ENCODE measurements at regions not wholly inside any gene's neighbourhood (a gene's known extent, or its start where the extent isn't known, plus 50 kb on each side); places are given as distances from the start of the nearest gene placed in this dataset.
A peak's percentile ranks its signal among the peaks of the same experiment; 100 is the strongest.

DNA sequence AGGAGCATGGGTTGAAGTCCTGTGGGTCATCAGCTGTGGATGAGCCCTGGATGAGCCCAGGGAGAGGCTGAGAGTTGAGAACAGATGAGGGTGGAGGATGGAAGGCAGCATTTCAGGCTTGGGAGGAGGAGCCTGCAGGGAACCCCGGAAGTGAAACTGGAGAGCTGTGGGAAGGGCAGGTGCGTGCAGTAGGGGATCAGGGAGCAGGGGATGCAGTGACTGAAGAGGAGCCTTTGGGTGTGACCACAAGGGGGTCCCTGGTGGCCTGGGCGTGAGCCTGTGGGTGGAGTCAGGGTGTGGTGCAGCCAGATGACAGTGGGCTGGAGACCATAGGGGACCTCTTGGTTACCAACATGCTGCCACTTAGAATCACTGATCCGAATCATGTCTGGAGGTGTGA, 115.5 kb downstream of the PAPOLA start:
- no peak for DNase-seq

GRCh38 chr14:96622926-96623325, 120.7 kb downstream of the PAPOLA start:
- DNase-seq, result peak; percentile 33

GRCh38 chr14:96623676-96624484, 121.7 kb downstream of the PAPOLA start:
- peak; percentile 55 for DNase-seq

- peak; percentile 45 for DNase-seq
Measured at GRCh38 chr14:96624661-96625425, 122.7 kb downstream of the PAPOLA start.

- peak; percentile 37 for DNase-seq
Measured at GRCh38 chr14:96625426-96625985, 123.3 kb downstream of the PAPOLA start.

- DNase-seq, result peak; percentile 47
Measured at GRCh38 chr14:96626121-96626768, 124.1 kb downstream of the PAPOLA start.

DNA sequence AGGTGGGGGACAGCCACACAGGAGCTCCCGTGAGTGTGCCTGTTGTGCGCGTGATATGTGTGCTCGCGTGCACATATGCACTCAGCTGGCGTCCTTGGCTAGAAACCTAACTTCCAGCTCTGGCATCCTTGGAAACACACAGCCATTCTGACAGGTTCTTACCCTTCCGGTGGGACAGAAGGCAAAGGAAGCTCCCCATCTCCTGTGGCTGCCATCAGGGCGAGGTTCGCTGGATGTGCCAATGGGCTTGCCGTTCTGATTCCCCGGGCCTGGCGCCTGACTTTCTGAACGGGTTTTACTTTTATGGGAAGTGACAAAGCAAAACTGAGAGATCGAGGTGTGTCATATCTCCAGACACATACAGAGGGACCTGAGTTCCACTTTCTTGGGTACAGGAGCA, 124.7 kb downstream of the PAPOLA start:
- peak; percentile 48 for DNase-seq

DNA sequence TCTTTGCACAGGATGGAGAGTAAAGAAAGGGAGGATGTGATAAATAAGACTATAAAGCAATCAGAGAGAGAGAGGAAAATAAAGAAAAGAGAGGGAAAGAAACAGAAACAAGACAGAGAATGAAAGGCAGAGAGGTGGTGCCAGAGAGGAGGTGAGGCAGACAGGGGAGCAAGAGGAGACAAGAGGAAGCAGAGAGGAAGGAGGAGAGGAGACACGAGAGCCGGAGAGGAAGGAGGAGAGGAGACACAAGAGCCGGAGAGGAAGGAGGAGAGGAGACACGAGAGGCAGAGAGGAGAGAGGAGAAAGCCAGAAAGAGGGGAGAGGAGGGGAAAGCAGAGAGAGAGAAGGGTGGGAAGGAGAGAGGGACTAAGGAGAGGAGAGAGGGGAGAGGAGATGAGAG, 125.2 kb downstream of the PAPOLA start:
- DNase-seq, result peak; percentile 30

DNA sequence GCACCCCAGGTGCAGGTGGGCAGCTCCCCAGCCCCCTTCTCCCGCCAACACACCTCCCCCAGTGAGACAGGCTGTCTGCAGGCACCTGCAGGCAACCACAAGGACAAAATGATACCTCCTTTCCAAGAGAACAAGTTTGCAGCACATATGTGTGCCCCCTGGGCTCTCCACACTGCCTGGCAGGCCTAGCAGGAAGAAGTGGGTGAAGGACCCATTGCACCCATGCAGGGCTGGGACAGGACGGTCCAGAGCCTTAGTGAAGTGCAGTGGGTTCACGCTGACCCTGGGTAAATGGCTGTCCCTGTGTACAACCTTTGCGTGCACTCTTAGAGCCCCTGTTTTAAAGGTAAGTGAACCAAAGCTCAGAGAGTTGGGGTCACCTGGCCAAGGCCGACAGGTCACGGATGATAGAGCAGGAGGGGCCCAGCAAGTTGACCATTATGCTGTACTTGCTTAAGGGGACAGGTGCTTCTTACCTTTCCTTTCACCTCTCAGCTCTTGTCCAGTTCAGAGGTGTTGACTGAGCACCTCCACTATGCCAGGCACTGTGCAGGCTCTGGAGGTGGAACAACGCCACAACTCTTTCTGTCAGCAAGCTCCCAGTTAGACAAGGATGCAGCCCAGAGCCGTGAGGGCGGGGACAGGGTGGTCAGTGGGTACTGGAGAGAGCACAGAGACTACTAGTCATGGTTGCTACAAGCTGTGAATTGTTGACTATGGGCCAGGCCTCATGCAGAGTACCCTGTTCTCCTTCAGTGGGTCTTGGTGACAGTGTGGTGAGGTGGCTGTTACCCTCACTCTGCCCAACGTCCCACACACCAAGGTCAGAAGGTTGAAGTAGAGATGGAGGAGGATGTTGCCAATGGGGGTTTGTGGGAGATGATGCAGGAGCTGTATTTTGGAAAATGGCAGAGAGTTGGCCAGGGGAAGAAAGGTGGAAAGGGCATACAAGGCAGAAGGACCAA, 125.9 kb downstream of the PAPOLA start:
- peak; percentile 37 for DNase-seq

GRCh38 chr14:96629082-96629481, 126.9 kb downstream of the PAPOLA start:
- DNase-seq, result peak; percentile 52

- peak; percentile 54 for DNase-seq
Measured at GRCh38 chr14:96629558-96630222, 127.5 kb downstream of the PAPOLA start.

DNA sequence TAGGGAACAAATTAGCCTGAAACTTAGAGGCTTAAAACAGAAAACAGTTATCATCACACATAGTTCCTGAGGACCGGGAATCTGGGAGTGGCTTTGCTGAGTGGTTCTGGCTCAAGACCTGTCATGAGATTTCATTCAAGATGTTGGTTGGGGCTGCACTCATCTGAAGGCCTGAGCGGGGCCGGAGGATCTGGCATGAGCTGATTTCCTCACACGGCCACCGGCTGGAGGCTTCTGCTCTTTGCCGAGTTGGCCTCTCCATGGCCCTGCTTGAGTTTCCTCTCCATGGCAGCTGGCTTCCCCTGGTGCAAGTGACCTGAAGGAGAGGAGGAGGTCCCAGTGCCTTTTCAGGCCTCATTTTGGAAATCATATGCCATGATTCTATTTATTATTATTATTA, 128.1 kb downstream of the PAPOLA start:
- peak; percentile 24 for DNase-seq

DNA sequence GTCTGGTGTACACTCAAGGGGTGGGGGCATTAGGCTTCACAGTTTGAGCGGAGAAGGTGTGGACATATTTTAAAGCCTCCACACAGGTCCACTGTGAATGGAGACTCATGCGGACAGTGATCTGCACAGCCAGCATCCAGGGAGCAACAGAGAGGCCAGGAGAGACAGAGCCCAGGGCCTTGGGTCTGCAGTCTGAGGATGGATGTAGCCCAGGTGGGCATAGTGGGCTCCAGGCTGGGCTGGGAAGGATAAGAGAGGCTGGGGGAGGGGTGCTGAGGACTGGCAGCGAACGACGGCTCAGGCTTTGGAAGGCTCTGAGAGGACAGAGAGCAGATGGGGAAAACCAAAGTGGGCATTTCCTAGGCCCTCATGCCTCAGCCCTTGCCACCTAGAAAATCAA, 128.8 kb downstream of the PAPOLA start:
- DNase-seq, result peak; percentile 17

DNA sequence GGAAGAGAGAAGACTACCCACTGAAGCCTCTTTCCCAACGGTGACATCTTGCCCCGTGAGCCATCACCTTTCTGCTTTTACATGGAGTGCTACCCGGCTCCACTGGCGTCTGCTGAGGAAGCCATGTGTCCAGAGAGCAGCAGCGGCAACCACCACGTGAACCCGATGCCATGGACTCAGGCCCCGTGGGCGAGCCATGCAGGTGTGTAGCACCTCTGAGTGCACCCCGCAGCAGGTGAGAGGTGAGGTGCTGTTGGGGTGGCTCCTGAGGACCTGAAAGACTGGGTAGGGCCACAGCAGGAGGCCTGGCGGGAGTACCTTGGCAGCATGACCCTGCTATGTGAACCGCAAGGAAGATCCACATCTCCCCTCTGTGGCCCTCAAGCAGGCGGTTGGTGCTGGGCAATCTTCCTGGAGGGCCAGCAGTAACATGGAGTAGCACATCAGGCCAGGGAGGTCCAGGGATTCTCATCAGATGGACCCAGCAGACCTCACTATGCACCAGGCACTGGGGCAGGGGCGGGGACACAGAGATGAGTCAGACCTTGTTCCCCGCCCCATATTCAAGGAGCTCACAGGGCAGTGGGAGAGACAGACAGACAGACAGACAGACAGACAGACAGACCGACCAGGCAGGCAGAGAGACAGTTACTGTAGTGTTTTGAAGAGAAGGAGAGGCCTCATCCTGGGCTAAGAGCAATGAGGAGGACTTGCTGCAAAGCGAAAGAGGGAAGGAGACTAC, 129.6 kb downstream of the PAPOLA start:
- peak; percentile 45 for DNase-seq

- no peak for DNase-seq
Measured at GRCh38 chr14:96632363-96632758, 130.2 kb downstream of the PAPOLA start.

- no peak for DNase-seq
Measured at GRCh38 chr14:96633096-96633495, 130.9 kb downstream of the PAPOLA start.

GRCh38 chr14:96634481-96634880, 132.3 kb downstream of the PAPOLA start:
- no peak for DNase-seq

DNA sequence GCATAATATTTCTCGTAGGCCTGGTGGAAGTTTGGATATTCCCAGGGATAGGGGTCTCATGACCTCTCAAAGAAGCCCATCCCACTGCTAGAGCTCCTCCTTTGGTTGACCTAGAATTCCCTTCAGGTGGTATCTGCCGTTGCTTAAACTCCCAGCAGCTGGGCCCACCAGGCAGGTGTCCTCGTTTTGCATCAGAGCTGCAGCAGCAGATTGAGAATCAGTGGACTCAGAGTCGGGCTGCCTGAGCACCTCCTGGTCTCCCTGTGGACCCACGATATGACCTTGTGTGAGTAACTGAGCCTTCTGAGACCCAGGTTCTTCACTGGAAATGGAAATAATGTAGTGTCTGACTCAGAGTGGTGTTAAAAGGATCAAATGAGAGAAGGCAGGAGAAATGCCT, 132.7 kb downstream of the PAPOLA start:
- DNase-seq, result no peak

GRCh38 chr14:96635850-96636249, 133.7 kb downstream of the PAPOLA start:
- DNase-seq, result no peak

DNA sequence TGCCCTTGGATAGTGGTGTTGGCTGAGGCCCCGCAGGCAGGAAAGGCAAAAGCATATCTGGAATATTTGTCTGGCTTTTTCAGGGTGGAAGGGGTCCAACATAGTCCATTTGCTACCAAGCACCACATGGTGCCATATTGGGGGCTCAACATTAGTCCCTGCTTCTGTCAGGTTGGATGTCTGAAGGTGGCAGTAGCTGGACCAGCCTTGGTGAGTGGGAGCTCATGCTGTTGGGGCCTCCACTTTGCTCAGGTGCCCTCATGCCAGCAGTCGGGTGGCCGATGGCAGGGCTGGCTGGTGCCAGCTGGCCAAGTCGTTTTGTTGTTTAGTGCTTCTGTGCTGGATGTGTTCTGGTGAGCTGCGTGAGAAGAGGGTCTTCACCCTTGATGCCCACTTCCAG, 135.3 kb downstream of the PAPOLA start:
- no peak for DNase-seq

All from activated effector memory CD4-positive, alpha-beta T cell treated with anti-CD3 and anti-CD28 coated beads, Interleukin-2, amount 50 U/mL, for 16 hours (primary cell).